Stimulated activated CD4-positive, alpha-beta T cell treated with anti-CD3 and anti-CD28 coated beads, Interleukin-2, amount 100 ng/mL, for 24 hours (primary cell): ENCODE measurements at regions not wholly inside any gene's neighbourhood (a gene's known extent, or its start where the extent isn't known, plus 50 kb on each side); places are given as distances from the start of the nearest gene placed in this dataset.
"Not testable (repeated sequence)": the region's sequence is repeated elsewhere in the genome, so short reads cannot be mapped to it uniquely, and the experiment has no call there.

Source experiments
- DNase-seq, 2 donors: peaks; one replicate each; pipeline ENCODE4 v3.0.0-alpha.2; 2020

DNA sequence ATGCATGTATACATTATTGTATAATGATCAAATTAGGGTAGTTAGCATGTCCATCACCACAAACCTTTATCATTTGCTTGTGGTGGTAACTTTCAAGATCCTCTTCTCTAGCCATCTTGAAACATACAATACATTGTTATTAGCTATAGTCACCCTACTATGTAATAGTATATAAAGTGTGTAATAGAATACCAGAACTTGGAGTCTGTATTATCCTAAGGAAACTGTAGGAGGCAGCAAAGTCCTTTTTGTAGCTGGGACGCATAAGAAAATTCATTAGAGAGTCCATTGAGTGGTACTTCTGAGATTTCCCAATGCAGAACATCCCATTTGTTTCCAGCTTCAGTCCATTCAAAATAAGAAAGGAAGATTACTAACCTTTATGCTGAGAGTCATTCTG lies 325.9 kb upstream of the LRFN5 start:
- DNase-seq: no peak

- no peak for DNase-seq
Measured at GRCh38 chr14:41277450-41277849, 329.2 kb upstream of the LRFN5 start.

GRCh38 chr14:41257476-41257875 lies 349.2 kb upstream of the LRFN5 start:
- no peak for DNase-seq

- no peak for DNase-seq
Measured at GRCh38 chr14:41235466-41235865, 371.2 kb upstream of the LRFN5 start.

- no peak for DNase-seq
Measured at GRCh38 chr14:41230683-41231082, 376.0 kb upstream of the LRFN5 start.

DNA sequence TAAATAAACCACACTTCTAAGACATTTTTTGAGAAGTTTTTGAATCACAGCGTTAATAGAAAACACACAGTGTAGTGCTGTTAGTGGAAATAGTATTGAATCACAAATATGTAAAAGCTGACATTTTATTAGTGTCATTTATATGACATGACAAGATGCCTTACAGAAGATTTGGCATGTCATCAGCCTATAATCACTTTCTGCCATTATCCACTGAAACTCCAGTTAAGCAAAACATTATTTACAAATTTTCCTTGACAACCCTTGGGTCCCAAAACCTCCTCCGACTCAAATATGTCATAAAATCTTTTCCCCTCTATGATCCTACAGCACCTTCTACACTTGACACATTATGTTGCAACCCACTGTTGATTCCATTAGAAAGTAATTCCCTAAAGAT lies 376.9 kb upstream of the LRFN5 start:
- DNase-seq: no peak

GRCh38 chr14:41225433-41225832 lies 381.2 kb upstream of the LRFN5 start:
- no peak for DNase-seq

GRCh38 chr14:41222581-41222980 lies 384.1 kb upstream of the LRFN5 start:
- DNase-seq: no peak

GRCh38 chr14:41214978-41215377 lies 391.7 kb upstream of the LRFN5 start:
- DNase-seq: not testable (repeated sequence)

GRCh38 chr14:41201696-41202095 lies 405.0 kb upstream of the LRFN5 start:
- no peak for DNase-seq

GRCh38 chr14:41187868-41188267 lies 418.8 kb upstream of the LRFN5 start:
- DNase-seq: no peak

- no peak for DNase-seq
Measured at GRCh38 chr14:41171045-41171444, 435.6 kb upstream of the LRFN5 start.

- DNase-seq: no peak
Measured at GRCh38 chr14:41167040-41167439, 439.6 kb upstream of the LRFN5 start.

DNA sequence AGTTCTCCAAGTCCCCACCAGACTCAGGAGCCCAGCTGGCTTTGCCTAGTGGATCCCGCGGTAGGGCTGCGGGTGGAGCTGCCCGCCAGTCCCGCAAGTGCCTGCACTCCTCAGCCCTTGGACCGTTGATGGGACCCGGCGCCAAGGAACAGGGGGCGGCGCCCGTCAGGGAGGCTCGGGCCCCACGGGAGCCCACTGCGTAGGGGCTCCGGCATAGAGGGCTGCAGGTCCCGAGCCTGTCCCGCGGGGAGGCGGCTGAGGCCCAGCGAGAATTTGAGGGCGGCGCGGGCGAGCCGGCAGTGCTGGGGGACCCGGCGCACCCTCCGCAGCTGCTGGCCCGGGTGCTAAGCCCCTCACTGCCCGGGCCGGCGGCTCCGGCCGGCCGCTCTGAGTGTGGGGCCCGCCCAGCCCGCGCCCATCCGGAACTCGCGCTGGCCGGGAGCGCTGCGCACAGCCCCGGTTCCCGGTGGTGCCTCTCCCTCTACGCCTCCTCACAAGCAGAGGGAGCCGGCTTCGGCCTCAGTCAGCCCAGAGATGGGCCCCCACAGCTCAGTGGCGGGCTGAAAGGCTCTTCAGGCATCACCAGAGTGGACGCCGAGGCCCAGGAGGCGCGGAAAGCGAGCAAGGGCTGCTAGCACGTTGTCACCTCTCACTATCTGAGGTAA lies 452.4 kb upstream of the LRFN5 start:
- no peak for DNase-seq

DNA sequence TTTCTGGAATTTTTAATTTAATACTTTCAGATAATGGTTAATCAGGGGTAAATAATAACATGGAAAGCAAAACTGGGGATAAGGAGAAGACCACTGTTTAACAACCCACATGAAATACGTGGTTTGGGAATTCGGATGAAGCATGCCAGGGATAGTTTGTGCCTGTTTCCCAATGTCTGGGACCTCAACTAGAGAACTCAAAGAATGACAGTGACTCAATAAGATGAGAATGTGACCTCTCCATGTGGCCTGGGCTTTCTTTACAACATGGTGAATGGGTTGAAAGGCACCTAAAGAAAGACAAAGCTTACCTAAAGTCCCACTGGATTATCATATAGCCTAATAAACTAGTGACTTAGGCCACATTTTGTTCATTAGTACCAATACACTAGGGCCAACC lies 460.3 kb upstream of the LRFN5 start:
- DNase-seq: no peak

GRCh38 chr14:41144370-41144769 lies 462.3 kb upstream of the LRFN5 start:
- no peak for DNase-seq

DNA sequence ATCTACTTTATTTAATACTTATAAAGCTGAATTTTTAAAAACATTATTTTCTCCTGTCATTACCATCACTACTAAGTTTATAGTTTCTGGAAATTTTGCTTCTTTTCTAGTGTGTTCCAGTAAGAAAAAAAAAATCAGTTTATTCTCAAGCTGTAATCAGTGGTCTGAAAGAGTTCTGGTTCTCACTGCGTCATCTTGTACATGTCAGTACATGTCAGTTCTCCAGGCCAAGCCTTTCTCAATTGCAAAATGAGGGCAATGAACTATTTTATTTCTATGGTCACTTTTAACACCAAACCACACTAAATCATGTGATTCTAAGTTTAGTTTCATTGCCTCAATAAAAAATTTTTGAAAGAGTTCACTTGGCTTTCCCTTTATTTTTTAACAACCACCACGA lies 468.9 kb upstream of the LRFN5 start:
- no peak for DNase-seq

DNA sequence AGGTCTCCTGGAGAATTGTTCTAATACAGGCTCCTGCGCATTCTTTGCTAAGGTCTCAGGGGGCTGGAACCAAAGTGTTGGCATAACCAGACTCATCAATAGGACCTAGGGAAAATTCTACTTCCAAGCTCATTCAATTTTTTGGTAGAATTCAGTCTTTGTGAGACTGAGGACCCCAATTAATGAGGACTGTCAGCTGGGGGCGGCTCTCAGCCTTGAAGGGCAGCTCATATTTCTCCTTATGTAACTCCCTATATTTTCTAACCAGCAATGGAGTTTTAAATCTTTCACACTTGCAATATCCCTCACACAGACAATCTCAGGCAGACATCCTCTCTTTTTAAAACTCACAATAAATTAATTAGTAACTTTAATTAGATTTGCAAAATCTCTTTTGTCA lies 476.4 kb upstream of the LRFN5 start:
- DNase-seq: no peak

DNA sequence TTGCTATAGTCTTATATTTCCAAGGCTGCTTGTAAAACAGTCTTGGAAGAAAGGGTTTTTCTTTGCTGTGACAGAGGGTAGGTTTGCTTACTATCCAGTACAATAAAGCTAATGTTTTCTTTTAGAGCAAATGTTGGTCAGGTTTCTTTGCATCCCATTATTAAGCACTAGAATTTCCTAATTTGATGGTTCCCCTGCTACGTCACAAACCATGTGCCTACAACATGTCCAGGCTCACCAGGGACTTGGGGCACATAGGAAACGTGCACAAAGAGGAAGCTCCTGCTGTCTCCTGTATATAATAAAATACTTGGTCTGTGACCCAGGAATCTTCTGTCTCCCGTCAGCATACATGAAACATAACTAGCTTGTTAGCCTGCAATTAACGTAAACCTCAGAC lies 486.3 kb upstream of the LRFN5 start:
- no peak for DNase-seq

DNA sequence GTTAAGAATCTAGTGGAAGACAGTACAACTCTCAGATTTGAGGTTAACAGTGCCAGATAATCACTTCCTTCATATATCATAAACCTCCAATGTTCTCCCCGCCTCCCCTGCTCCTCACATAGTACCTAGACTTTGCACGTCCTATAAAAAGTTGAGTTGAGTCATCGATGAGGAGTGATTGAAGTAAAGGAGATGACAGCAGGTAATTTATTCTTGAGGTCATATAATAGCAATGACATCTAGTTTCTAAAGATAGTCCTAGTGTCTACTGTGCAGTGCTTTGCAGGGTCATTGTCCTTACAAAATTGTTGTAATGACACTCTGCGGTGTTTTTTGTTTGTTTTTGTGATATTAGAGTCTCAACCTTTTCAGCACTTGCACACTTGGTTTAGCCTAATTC lies 510.5 kb upstream of the LRFN5 start:
- no peak for DNase-seq

GRCh38 chr14:41087056-41087455 lies 519.6 kb upstream of the LRFN5 start:
- DNase-seq: no peak

DNA sequence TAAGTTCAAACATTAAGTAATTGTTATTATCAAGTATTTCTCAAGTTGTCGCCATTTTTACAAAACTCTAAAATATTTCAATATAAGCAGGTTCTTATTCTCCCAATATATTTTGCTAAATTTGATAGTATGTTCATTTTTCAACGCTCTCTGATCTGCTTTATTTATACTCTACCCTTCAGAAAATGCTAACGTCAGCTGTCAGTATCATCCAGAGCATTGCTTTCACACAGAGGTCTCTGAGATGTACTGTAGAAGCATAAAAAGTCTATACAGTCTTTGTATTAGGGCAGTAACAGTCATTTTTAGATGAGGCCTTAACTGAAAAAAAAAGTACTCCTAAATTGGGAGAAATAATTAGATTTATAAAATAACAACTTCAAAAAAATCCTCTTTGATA lies 533.1 kb upstream of the LRFN5 start:
- no peak for DNase-seq

DNA sequence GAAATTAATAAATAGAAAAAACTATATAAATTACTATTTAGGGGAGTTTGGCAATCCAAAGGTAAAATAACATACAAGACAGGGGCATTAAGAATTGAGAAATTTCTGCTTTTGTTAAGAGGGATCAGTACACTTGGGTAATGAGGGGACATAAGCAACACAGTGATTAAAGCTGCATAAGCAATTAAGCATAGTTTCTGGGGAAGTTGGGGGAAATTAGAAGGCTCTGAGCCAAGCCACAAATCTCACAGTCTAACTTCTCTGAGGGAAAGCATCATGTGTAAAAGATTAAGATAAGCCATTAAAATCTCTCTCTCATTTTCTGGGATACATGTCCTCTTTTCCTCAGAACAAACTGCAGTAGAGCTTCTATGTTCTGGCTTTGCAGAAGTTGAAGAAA lies 533.9 kb upstream of the LRFN5 start:
- no peak for DNase-seq

- DNase-seq: no peak
Measured at GRCh38 chr14:41071351-41071750, 535.3 kb upstream of the LRFN5 start.

DNA sequence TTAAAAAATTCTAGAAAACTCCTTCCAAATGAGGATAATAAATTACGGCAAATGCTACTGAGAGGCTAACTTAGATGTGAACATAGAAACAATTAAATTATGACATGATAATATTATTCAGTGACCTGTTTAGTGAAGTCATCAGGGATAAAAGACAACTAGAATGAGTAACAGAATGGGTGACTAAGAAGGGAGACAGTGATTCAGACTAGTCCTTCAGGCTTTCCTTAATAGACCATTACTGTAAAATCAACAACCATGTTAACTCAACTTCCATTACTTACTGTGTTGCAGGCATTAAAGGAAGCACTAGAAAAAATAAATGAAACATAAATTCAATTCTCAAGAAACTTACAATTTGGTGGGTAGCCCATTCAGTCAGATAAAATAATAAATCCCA lies 543.9 kb upstream of the LRFN5 start:
- no peak for DNase-seq

- no peak for DNase-seq
Measured at GRCh38 chr14:41055589-41055988, 551.1 kb upstream of the LRFN5 start.
